ENCODE measurements at regions not wholly inside any gene's neighbourhood (a gene's known extent, or its start where the extent isn't known, plus 50 kb on each side); places are given as distances from the start of the nearest gene placed in this dataset.

- no peak for DNase-seq (ENCODE audit: low spot score)
These were observed 50.4 kb upstream of the CIBAR2 start for GRCh38 chr16:85162478-85163277.

- no peak for DNase-seq (ENCODE audit: low spot score)
These were observed 51.2 kb upstream of the CIBAR2 start for GRCh38 chr16:85163278-85164112.

GRCh38 chr16:85164431-85164830, 52.2 kb upstream of the CIBAR2 start:
- DNase-seq (ENCODE audit: low spot score) = no peak

- DNase-seq (ENCODE audit: low spot score) = no peak
These were observed 52.7 kb upstream of the CIBAR2 start for GRCh38 chr16:85164838-85165516.

DNA sequence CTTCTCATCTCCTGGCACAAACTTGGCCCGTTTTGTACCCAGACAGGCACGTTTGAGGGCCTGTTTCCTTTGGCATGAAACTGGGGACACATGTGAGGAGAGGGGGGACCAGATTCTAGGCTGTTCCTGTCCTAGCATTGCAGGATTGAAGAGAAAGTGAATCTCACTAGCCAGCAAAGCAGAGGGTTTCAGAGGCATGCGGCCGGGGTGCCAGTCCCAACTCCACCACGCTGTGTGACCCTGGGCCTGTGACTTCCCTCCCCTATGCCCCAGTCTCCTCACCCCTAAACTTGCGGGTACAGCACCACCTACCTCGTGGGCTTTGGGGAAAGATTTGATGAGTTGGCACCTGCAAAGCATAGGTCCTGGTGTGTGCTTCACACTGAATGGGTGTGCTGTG, 53.5 kb upstream of the CIBAR2 start:
- no peak for DNase-seq (ENCODE audit: low spot score)

- no peak for DNase-seq (ENCODE audit: low spot score)
These were observed 54.0 kb upstream of the CIBAR2 start for GRCh38 chr16:85166281-85166680.

DNA sequence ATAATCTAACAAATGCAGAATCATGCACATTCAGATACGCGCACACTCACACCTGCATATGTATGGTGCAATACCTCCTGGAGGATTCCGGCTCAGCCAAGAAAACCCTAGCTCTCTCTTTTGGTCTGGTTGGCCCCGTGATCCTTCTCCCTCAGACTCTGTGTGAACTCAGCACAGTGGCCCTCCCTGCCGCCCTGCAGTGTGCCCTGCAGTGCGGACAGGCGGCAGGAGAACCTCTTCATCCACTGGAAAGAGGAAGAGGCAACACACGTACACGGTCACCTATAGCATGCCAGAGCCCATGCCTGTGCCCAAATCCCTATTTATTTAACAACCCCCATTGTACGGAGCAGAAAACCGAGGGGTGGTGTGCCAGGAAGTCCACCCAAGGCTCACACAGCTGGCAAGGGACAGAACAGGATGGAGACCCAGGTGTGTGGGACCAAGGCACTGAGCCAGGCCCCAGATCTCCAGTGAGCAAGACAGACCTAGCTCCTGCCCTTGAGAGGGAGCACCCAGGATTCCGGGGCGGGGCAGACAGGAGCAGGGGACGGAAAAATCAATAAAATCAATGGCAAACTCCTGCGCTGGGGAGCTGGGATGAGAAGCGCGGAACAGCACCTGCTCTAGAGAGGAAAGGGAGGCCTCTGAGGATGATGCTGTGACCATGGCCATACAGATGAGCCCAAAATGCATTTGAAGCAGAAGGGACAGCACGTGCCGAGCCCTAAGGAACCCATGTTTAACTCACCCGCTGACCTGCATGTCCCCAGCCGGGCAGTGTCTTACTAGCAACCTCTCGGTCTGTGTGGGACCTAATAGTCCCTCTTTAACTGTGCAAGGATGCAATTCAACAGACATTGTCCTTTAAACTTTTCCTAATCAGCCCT, 54.7 kb upstream of the CIBAR2 start:
- DNase-seq (ENCODE audit: low spot score) = no peak

DNA sequence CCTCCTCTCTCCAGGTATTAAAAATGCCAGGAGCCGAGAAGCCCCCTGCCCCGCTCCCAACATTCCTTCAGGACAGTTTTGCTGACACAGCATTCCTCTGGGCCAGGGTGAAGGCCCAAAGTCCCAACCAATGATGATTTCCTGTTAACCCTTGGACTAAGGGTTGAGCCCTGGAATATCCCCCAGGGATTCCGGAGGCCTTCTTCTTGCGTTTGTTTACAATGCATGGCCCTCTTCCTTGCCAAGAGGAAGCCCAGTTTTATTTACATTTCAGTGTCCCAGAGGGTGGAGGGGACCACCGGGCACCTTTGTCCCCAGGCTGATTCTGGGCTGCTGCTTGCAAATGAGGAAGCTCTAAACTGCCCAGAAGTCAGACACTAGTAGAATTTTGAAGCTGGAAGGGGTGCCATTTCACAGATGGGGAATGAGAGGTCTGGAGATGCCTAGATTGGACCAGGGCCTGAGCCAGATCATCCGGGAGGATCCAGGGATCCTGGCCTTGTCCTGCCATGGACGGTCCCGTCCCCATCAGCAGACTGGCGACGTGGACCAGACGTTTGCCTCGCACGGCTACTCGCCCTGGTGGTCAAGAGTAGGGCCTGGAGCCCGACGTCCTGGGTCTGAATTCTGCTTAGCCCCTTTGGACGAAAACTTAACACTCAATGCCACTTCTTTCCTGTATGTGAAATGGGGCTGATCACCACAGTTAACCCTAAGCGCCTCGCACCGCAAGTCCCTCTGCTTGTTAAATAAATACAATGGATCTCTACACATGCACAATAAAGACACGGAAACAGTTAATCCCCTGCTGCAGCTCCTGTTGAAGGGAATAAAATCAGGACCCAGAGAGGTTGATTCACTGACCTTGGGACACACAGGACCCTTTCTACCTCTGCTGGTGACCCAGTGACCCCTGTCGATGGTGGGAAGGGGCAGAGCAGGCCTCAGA, 55.6 kb upstream of the CIBAR2 start:
- no peak for DNase-seq (ENCODE audit: low spot score)

DNA sequence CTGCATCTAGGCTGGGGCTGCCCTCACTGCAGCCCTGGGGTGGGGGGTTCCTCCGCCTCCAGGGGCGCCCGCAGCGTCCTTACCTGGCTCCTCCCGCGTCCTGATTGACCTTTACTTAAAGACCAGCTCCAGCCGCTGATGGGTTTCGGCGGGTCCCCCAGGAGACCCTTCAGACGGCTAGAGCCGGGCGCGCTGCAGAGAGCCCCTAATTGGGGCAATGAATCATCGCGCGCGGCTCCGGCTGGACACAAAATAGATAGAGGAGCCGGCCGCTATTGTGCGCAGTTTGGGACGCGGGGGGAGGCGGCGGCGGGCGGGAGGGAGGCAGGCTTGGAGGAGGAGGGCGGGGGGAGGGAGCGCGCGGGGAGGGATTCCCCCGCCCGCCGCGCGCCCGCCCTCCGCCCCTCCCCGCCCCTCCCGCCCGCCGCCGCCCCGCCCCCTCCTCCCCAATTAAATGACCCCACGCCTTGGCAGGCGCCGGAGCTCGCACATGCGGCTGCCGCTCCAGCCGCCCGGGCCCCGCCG, 56.5 kb upstream of the CIBAR2 start:
- no peak for DNase-seq (ENCODE audit: low spot score)

GRCh38 chr16:85169333-85170065, 57.2 kb upstream of the CIBAR2 start:
- no peak for DNase-seq (ENCODE audit: low spot score)

DNA sequence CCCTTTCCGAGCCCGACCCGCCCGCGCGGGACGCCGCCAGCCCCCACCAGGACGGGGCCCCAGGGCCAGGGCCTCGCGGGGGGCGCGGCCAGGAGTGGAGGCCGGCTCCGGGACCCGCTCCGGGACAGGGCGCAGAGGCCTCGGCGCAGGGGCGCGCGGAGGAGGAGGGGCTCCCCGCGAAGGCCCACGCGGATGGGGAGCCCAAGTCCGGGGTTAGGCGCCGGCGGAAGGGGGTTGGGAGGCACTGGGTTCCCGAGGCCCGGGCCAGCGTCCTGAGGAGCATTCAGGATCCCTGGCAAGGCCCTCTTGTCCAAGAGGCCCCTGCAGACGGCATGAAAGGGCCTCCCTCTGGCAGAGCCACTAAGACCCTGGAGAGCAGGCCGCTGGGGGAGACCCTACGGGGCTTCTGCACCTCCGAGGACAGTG, 57.8 kb upstream of the CIBAR2 start:
- DNase-seq (ENCODE audit: low spot score) = no peak

DNA sequence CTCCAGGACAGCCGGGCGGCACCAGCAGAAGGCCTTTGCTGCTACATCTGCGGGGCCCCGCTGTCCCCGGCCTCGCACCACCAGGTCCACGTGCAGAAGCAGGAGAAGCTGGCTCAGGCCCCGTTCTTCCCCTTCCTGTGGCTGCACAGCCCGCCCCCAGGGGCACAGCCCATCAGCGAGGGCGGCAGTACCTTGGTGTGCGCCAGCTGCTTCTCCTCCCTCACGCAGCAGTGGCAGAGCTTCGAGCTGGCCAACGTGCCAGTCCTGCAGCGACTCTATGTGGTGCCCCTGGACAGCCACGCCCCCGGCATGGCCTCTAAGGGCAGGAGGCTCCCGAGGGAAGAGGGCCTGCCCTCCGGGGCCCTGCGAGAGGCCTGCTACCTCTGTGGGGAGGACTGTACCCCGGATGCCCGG, 58.3 kb upstream of the CIBAR2 start:
- no peak for DNase-seq (ENCODE audit: low spot score)

- DNase-seq (ENCODE audit: low spot score) = no peak
These were observed 58.9 kb upstream of the CIBAR2 start for GRCh38 chr16:85171004-85171758.

DNA sequence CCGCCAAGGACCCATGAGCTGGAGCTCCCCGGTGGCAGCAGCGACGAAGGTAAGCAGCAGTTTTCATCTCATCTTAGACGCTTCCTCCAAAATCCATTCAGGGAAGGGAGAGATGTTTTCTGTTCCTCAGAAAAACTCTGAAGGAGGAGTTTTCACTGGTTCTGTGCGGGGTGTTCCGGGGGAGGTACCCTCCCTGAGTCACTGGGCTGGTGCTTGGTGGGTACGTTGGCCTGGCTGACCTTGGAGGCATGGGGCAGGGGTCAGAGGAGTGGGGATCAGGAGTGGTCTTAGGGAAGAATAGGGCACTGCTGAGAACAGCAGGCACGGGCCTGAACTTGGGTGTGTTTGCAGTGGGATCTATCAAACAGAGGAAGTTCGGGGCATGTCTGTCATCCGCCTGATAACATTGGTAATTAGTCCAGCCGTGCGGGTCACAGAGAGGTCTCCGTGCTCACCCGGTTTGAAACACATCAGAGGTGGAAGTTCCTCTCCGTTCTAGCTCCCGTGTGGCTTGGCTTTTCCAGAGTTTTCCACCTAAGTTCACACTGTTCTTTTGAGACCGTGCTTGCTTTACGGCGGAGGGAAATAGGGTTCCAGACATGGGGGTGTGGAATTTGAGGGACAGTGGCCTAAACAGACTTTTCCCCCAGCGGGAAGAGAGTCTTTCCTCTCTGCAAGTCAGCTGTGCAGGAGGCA, 59.6 kb upstream of the CIBAR2 start:
- DNase-seq (ENCODE audit: low spot score) = no peak

- DNase-seq (ENCODE audit: low spot score) = peak; percentile 56
These were observed 60.3 kb upstream of the CIBAR2 start for GRCh38 chr16:85172455-85173145.

GRCh38 chr16:85173146-85173980, 61.1 kb upstream of the CIBAR2 start:
- no peak for DNase-seq (ENCODE audit: low spot score)
